Endothelial cell of umbilical vein (primary cell): ENCODE measurements at regions not wholly inside any gene's neighbourhood (a gene's known extent, or its start where the extent isn't known, plus 50 kb on each side); places are given as distances from the start of the nearest gene placed in this dataset.

Experiments used
- BruUV-seq: library from RNA; stranded (reverse); fragments of 400-500 nt; replicated peaks from 2 replicates; lab custom pipeline; 2021; lab: Mats Ljungman, UMichigan
- CTCF ChIA-PET: fragments of 300-600, 350-600 bp; sonication (Branson Sonifier 250); formaldehyde crosslinking; loops from one replicate; lab custom pipeline; 2021; ENCODE audit warnings: antibody characterized with exemption, inconsistent platforms; lab: Charles Lee
- POLR2A ChIA-PET: fragments of 300-600, 350-600 bp; sonication (Branson Sonifier 250); formaldehyde crosslinking; loops from one replicate; lab custom pipeline; 2021; ENCODE audit warnings: antibody characterized with exemption, inconsistent platforms; lab: Charles Lee
- DNase-seq: peaks from one replicate; pipeline ENCODE4 v3.0.0-alpha.2; 2011; ENCODE audit warnings: low read depth, low spot score
- FAIRE-seq: peaks from 2 replicates; lab custom pipeline; 2011; peaks lifted over from hg19 to GRCh38; lab: Jason Lieb, UNC
- H2AFZ ChIP-seq: 2 replicates; pipeline ENCODE4 v1.6.0; 2012; ENCODE audit warnings: low read depth, low read length, control low read depth, inconsistent platforms
- H3K27ac ChIP-seq: 2 replicates; pipeline ENCODE4 v1.5.1; 2011; ENCODE audit warnings: low read depth, mild to moderate bottlenecking, control low read depth, low read length, moderate library complexity; ENCODE audit not compliant: insufficient read depth
- H3K27me3 ChIP-seq, 2 experiments: 2 replicates each; pipeline versions ENCODE4 v1.6.0 to v1.6.1; 2011; ENCODE audit warnings: low read length in 2 of 2, mixed read lengths in 1 of 2; ENCODE audit not compliant: control insufficient read depth in 2 of 2, insufficient read depth in 2 of 2
- H3K36me3 ChIP-seq, 2 experiments: 2 replicates in 1 of 2; 3 replicates in 1 of 2; pipeline ENCODE4 v1.5.1; 2011; ENCODE audit warnings: low read length in 2 of 2, mild to moderate bottlenecking in 1 of 2, moderate library complexity in 1 of 2; ENCODE audit not compliant: control insufficient read depth in 2 of 2, insufficient read depth in 2 of 2; ENCODE audit errors: extremely low read depth in 1 of 2
- H3K4me1 ChIP-seq: 3 replicates; pipeline ENCODE4 v1.5.1; 2011; ENCODE audit warnings: mild to moderate bottlenecking, low read length; ENCODE audit not compliant: control insufficient read depth, insufficient read depth; ENCODE audit errors: extremely low read depth
- H3K4me2 ChIP-seq: 2 replicates; pipeline ENCODE4 v1.6.1; 2011; ENCODE audit warnings: low read length, control low read depth, mixed read lengths; ENCODE audit not compliant: insufficient read depth
- H3K4me3 ChIP-seq, 3 experiments: fragments of 200-600 bp in 1 of 3; sonication (generic), shearing (Covaris generic) in 1 of 3; replicated peaks in 1 of 3; 2 replicates each; pipeline ENCODE4 v1.5.1; 2011 to 2016; ENCODE audit warnings: control low read depth in 3 of 3, low read length in 3 of 3, mild to moderate bottlenecking in 2 of 3, inconsistent platforms in 1 of 3, low read depth in 1 of 3, moderate library complexity in 1 of 3; ENCODE audit not compliant: insufficient read depth in 1 of 3
- H3K79me2 ChIP-seq: 2 replicates; pipeline ENCODE4 v1.6.0; 2012; ENCODE audit warnings: low read length, inconsistent platforms; ENCODE audit not compliant: control insufficient read depth, insufficient read depth
- H3K9ac ChIP-seq: replicated peaks from 2 replicates; pipeline ENCODE3; 2011; ENCODE audit warnings: low read length, control low read depth; ENCODE audit not compliant: insufficient read depth; ENCODE audit errors: extremely low read depth
- H3K9me1 ChIP-seq: replicated peaks from 3 replicates; pipeline ENCODE4 v1.6.0; 2011; ENCODE audit warnings: mild to moderate bottlenecking, low read length; ENCODE audit not compliant: control insufficient read depth, insufficient read depth; ENCODE audit errors: extremely low read depth
- H3K9me3 ChIP-seq: replicated peaks from 2 replicates; pipeline ENCODE4 v1.5.1; 2012; ENCODE audit warnings: low read length, inconsistent platforms; ENCODE audit not compliant: control insufficient read depth, insufficient read depth
- H4K20me1 ChIP-seq: replicated peaks from 2 replicates; pipeline ENCODE3; 2011; ENCODE audit warnings: mild to moderate bottlenecking, low read length; ENCODE audit not compliant: control insufficient read depth, insufficient read depth; ENCODE audit errors: extremely low read depth
- EZH2 ChIP-seq: IDR thresholded peaks from 2 replicates; pipeline ENCODE4 v1.6.1; 2012; ENCODE audit warnings: borderline replicate concordance, low read depth, mild to moderate bottlenecking, moderate library complexity, low read length, inconsistent platforms; ENCODE audit not compliant: severe bottlenecking
- FOS ChIP-seq: IDR thresholded peaks from 2 replicates; pipeline ENCODE4 v1.6.1; 2011; ENCODE audit warnings: mild to moderate bottlenecking, low read length, moderate library complexity, borderline replicate concordance; ENCODE audit not compliant: insufficient read depth
- GATA2 ChIP-seq: IDR thresholded peaks from 2 replicates; pipeline ENCODE4 v1.7.0; 2011; ENCODE audit warnings: low read depth, mild to moderate bottlenecking, moderate library complexity, mixed read lengths, low read length; ENCODE audit not compliant: insufficient read length, insufficient read depth
- JUN ChIP-seq: IDR thresholded peaks from 2 replicates; pipeline ENCODE4 v1.6.1; 2011; ENCODE audit warnings: borderline replicate concordance, low read depth; ENCODE audit not compliant: insufficient read length, insufficient read depth
- MYC ChIP-seq: IDR thresholded peaks from one replicate; pipeline ENCODE4 v1.6.1; 2011; ENCODE audit warnings: mild to moderate bottlenecking, low read depth, low read length
- POLR2A ChIP-seq: IDR thresholded peaks from 2 replicates; pipeline ENCODE4 v1.6.1; 2012; ENCODE audit warnings: low read depth, mild to moderate bottlenecking, control low read depth, low read length
- POLR2AphosphoS5 ChIP-seq: IDR thresholded peaks from 2 replicates; pipeline ENCODE4 v1.6.1; 2012; ENCODE audit warnings: low read depth, mild to moderate bottlenecking, control low read depth, low read length, moderate library complexity; ENCODE audit not compliant: insufficient read depth
- dilution Hi-C: fragments of 300-500 bp; cut with MboI; formaldehyde crosslinking; loops from one replicate; pipeline ENCODE4 v1.15.0; 2019; ENCODE audit warnings: low sequenced_read_pairs; ENCODE audit not compliant: extremely low pct_ligation_motif_present
- intact Hi-C: fragments of 100-400 bp; cut with micrococcal nuclease; formaldehyde crosslinking; loops from one replicate; pipeline ENCODE4 v1.10.0; 2022
- TF ChIP-seq, protein P1 (sequence below): IDR thresholded peaks from 2 replicates; pipeline ENCODE4 v1.6.1; 2011; ENCODE audit not compliant: insufficient read depth, insufficient read length
- TF ChIP-seq, protein P2 (sequence below), 2 donors: IDR thresholded peaks; 1 replicate in 1 of 2; 2 replicates in 1 of 2; pipeline ENCODE4 v1.5.1; 2011; ENCODE audit warnings: low read length in 2 of 2, mild to moderate bottlenecking in 2 of 2, moderate library complexity in 2 of 2, control low read depth in 1 of 2, inconsistent platforms in 1 of 2, low read depth in 1 of 2; ENCODE audit not compliant: insufficient read depth in 1 of 2; ENCODE audit errors: extremely low read depth in 1 of 2

DNA sequence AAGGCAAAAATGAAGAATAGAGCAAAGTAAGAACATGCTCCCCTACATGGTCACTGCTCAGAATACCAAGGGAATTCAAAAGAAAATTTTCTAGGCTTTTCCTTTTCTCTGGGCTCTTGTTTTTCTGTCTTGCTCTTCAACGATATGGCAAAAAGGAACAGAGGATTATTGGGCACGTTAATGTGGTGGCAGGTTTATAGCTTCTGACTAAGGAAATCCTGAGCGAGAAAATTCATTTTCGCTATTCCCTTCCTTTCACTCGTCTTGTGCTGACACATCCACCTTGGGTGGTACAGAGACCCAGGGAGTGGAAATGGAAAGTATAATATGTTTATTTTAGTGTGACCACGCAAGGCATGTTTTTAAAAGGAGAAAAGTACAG is 132.8 kb downstream of the TRIM27 start:
- BruUV-seq = no TSS peak
- Histone ChIP-seq H3K4me2 (no peak overlapping the region), H3K4me3 (no peak overlapping the region), H3K79me2 (no peaks in the 10 kb centered on the region), H2AFZ (no peak overlapping the region), H3K4me1 (peaks cover 3% of the 10 kb centered on the region), H3K27ac (no peak overlapping the region), H3K9me1 (no peaks in the 10 kb centered on the region), H3K9ac (no peak overlapping the region), H3K27me3 (peaks cover 44 to 53% of the 10 kb centered on the region in 2 experiments), H3K36me3 (no peaks in the 10 kb centered on the region), H3K9me3 (no peaks in the 10 kb centered on the region), H4K20me1 (no peaks in the 10 kb centered on the region)
- TF ChIP-seq EZH2 (no peak), MYC (no peak), JUN (no peak), POLR2A (no peak), POLR2AphosphoS5 (no peak), FOS (no peak), GATA2 (no peak)
- TF ChIP-seq, protein P1, sequence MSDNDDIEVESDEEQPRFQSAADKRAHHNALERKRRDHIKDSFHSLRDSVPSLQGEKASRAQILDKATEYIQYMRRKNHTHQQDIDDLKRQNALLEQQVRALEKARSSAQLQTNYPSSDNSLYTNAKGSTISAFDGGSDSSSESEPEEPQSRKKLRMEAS = no peak
- TF ChIP-seq, protein P2, sequence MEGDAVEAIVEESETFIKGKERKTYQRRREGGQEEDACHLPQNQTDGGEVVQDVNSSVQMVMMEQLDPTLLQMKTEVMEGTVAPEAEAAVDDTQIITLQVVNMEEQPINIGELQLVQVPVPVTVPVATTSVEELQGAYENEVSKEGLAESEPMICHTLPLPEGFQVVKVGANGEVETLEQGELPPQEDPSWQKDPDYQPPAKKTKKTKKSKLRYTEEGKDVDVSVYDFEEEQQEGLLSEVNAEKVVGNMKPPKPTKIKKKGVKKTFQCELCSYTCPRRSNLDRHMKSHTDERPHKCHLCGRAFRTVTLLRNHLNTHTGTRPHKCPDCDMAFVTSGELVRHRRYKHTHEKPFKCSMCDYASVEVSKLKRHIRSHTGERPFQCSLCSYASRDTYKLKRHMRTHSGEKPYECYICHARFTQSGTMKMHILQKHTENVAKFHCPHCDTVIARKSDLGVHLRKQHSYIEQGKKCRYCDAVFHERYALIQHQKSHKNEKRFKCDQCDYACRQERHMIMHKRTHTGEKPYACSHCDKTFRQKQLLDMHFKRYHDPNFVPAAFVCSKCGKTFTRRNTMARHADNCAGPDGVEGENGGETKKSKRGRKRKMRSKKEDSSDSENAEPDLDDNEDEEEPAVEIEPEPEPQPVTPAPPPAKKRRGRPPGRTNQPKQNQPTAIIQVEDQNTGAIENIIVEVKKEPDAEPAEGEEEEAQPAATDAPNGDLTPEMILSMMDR (IDR thresholded peaks at IDR 0.05; ENCODE audit: extremely low read depth in 1 of 2, insufficient read depth in 1 of 2, low read depth in 1 of 2, low read length in 2 of 2) = no peak
- dilution Hi-C loops (no loop called here), intact Hi-C loops (loop anchor here (2.0 to 5.0 kb wide), 2 partner anchors 48 to 191 kb away; no protein-coding TSS in a partner anchor)
- FAIRE-seq (no peak), DNase-seq (no peak)
- ChIA-PET CTCF (interaction anchor here (1.6 kb wide), 1 partner anchor 225 kb away, joined by 4 read pairs; no protein-coding TSS in a partner anchor), POLR2A (interaction anchor here (0.7 kb wide), 1 partner anchor 105 kb away, joined by 4 read pairs; no protein-coding TSS in a partner anchor)
